H4 (cell line): ENCODE measurements at regions not wholly inside any gene's neighbourhood (a gene's known extent, or its start where the extent isn't known, plus 50 kb on each side); places are given as distances from the start of the nearest gene placed in this dataset.

Source experiments
- DNase-seq: peaks from one replicate; pipeline ENCODE4 v3.0.0-alpha.2; 2015; ENCODE audit warnings: low spot score

DNA sequence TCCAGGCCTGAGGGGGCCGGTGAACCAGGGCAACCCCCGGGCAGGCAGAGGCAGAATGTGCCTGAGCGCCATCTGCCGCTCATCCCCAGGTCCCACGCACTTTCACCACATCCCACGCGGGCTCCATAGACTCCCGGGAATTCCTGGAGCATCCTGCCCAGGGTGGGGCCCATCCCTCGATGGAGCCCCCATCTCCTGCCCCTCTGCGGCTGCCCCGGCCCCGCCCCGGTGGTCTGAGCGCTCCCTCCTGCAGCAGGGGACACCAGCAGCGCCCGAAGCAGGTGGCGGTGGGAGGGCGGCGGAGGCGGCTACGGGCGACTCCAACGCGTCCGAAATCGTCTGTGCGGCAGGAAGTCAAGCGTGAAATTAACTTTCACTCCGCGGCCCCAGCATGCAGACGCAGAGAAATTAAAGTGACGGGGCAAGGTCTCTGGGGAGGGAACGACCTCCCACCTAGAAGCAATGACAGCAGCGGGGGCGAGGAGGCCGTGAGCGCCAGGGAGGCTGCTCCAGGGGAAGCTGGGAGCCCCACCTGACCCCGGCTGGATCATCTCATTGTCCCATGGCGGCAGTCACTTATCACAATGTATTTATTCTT lies 122.2 kb downstream of the NCOR2 start:
- no peak for DNase-seq

DNA sequence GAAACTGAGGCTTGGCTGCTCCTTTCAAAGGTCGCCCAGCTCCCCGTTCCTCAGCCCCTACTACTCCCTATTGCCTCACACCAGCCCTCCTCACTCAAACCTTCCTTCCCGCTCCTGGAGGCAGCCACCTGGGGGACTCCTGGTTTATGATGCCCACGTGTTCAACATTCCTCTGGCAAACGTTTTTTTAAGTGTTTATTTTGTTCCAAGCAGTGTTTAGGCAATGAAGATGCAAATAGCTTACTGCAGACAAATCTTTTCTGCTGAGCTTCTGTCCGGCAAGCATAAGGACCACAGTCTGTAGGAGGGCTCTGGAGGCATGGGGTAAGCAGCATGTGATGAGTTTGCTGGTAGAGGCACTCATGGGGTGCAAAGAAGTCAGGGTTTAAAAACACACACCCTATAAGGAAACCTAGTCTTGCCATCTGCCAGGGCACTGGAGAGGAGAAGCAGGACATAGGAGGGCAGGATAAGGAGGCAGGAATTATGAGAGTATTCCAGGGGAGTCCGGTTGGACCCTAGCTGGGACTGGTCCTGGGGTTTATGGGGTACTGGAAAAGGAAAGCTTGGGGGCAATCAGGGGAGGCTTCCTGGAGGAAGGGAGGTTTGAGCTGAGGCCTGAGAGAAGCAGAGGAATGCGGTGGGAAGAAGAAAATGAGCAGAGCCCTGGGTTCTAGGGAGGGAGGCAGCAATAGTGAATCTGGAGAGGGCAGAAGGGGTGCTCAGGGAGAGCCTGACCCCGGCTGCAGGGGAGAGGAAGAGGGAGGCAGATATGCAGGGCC lies 123.3 kb downstream of the NCOR2 start:
- DNase-seq = peak; percentile 72

DNA sequence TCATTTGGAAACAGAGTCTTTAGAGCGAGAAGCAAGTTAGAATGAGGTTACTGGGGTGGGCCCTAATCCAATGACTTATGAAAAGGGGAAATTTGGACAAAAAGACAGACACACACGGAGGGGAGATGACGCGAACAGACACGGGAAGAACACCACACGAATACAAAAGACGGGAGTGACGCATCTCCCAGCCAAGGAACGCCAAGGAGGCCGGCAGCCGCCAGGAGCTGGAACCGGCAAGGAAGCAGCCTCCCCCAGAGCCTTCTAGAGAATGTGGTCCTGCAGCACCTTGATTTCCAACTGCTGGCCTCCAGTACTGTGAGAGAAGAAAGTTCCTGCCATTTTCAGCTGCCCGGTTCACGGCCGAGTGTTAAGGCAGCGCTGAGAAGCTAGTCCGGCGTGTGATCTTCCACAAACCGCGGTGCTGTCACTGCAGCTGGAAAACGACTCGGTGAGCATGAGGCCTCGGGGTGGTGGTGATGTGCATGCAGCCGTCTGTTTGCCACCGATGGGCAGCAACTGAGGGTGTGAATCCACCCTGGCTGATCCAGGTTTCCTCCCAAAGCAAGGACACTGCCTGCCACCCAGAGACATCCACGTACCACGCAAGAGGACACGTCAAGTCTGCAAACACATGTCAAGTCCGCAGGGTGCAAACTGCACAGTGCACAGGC lies 124.5 kb downstream of the NCOR2 start:
- no peak for DNase-seq

DNA sequence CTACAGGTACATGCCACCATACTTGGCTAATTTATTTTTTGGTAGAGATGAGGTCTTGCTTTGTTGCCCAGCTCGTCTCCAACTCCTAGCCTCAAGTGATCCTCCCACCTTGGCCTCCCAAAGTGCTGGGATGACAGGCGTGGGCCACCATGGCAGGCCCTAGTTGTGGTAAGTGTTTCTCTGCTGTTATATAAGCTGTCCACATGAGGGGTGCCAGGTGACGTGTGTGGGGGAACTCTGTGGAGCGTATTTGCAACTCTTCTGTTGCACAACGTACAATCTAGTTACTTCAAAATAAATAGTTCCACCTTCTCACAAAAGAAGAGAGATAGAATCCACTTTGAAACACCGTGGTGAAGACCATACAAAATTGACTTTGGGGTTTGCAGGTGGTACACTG lies 125.1 kb downstream of the NCOR2 start:
- no peak for DNase-seq

GRCh38 chr12:124441443-124442194 lies 125.8 kb downstream of the NCOR2 start:
- DNase-seq = peak; percentile 93

GRCh38 chr12:124440841-124441381 lies 126.5 kb downstream of the NCOR2 start:
- peak; percentile 23 for DNase-seq

- no peak for DNase-seq
Measured at GRCh38 chr12:124440031-124440626, 127.3 kb downstream of the NCOR2 start.

- no peak for DNase-seq
Measured at GRCh38 chr12:124438437-124439056, 128.9 kb downstream of the NCOR2 start.

DNA sequence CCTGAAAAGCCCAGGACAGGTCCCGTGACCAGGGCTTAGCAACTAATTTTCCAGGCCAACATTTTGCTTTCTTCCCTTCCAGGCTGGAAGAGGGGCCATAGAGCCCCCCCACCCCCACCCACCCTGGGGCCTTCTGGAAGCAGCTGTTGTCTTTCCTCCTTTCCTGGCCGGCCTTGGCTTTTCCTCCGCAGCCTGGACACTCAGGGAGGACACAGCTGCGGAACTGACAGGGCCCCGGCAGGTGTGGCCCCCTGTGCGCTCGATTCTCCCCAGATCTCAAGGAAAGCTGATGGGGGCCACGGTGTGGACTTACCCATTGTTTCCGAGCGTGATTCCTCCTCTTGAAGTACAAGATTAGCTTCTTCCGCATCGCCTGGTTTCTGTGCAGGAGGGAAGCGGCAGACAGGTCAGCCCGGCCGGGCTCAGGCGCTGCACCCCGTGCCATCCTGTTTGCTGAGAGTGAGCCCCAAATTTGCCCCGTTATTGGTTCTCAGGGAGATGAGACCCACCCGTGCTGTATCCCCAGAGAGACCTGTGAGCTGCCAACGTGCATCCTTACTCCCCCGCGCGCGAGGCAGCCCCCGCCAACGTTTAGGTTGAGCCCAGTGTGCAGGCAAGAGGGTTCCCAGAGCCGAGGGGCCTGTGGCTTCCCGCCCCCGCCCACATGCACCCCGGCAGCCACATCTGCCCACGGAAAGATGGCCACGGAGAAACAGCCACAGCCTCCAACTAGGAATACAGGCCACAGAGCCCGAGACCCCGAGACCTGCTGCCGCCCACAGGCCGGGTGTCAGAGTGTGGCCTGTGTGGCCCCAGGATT lies 129.6 kb downstream of the NCOR2 start:
- no peak for DNase-seq

- DNase-seq = no peak
Measured at GRCh38 chr12:124437121-124437520, 130.3 kb downstream of the NCOR2 start.

DNA sequence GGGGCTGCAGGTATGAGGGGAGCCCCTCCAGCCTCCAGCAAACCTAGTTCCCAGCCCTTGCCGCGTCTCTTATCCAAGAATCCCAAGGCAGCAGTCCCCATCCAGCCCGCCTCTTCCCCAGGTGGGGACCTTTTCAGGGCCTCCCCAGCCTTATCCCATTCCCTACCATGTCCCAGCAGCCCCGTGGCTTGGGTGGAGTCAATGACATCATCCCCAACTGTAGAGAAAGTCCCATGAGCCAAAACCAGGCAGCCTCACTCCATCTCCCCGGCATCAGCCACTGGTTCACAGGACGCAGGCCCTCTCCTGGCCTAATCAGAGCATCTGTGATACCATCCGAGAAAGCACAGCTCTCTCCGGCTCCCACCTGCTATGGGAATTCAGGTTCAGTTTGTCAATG lies 131.0 kb downstream of the NCOR2 start:
- no peak for DNase-seq

DNA sequence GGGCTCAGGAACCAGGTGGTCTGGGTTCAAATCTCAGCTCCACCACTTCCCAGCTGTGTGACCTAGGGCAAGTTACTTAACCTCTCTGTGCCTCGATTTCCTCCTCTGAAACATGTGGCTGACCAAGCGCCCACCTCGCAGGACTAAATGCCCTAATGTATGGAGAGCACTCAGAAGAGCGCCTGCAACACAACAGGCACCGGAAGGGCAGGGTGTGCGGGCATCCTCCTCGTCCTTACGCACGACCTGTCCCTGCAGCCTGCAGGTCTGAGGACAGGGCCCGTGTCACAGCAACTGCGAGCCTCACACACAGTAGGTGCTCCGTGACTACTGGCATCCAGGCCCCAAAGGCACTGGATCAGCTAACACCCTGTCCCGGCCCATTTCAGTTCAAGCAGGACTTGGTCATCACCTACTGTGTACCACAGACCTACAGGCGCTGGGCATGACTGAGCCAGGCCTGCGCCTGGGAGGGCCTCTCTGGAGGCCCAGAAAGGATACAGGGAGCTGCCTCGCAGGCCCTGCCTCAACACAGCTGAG lies 131.5 kb downstream of the NCOR2 start:
- DNase-seq = no peak

DNA sequence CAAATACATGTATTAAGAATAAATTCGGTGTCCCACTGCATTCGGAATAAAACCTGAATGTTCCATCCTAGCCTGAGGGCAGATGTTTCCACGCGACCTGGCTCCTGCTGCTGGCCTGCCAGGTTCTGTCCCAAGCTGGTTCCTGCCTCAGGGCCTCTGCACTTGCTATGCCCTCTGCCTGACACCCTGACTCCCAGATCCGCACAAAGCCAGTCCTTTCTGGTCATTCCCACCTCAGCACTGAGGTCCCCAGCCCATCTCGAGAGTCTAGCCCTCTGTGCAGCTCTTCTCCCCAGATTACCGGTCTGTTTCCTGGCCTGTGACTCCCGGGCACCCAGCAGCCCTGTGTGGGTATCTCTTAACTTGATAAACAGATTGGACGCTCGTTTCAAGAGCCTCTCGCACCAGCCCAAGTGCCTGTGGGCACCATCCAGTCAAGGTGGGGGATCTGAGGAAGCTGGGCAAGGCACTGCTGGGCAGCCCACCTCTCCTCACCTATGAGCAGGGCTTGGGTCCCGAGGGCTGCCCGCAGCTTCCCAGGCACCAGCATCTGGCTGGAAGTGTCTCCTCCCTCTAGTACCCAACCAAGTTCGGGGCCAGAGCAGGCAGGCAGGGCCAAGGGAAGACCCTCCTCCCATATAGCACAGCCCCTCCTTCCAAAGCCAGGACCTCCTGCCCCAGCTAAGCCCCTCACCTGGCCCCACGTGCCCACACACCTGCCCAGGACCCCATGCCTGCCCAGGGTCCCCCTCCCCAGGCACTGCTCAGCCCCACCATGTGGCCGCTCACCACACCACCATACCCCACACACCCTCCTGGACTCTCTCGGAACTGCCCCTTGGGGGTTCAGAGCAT lies 132.2 kb downstream of the NCOR2 start:
- DNase-seq = no peak

DNA sequence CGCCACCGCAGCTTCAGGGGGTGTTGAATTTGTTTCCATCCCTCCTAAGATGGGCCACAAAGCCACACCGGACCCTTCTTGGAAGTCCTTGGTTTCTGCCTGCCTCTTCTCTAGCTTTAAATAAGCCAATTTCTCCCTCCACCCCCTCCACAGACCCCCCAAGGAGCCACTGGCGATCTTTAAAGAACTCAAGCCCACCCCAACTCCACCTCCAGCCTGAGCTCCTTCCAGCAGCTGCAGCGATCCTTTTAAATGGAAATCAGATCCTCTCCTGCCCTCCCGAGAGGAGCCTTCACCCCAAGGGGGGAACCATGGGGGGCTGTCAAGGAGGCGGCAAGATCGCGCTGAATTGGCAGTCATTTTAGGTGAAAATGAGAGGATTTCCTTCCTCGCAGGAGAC lies 133.1 kb downstream of the NCOR2 start:
- no peak for DNase-seq

- no peak for DNase-seq
Measured at GRCh38 chr12:124433879-124434278, 133.5 kb downstream of the NCOR2 start.

DNA sequence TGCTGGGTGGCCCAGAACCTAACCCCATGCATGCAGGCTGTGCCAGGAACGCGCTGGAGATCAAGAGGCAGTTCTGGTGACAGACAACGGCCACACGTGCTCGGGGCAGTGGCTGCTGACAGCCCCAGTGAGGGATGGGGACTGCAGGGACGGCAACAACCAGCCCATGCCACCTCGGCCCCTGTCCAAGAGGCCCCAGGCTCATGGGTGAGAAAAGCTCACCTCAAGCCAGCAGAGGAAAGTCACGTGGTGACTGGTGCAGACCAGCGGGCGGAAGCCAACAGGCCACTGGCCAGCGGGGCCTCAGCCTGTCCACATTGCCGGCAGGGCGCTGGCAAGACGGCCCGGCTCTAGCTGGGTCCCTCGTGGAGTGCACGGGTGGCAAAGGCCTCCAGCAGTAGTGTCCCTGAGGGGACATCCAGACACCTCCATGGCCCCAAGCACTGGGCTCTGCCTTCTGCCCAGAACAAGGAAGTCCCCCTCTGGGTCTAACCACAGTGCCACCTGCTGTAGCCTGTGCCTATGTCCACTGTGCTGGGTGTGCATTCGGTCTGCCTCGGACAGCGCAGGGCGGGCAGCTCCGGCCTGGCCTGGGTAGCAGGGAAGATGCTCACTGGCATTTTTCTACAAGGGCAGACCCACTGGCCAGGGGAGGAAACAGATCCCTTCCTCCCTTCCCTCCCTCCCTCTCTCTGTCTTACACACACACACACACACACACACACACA lies 134.1 kb downstream of the NCOR2 start:
- no peak for DNase-seq

DNA sequence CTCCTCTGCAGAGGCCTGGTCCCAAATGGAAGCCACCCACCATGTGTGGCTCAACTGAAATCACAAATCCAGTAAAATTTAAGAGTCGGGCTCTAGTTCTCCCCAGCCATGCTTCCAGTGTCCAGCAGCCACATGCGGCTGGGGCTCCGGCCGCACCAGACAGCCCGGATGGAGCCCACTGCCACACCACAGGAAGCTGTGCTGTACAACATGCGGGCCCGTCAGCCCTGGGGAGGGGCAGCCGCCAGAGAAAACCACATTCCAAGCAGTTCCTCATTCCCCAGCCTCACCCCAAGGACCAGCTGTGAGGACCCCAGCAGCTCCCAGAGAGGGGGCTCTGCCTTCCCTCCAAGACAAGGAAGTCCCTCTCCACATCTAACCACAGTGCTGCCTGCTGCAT lies 135.0 kb downstream of the NCOR2 start:
- no peak for DNase-seq

DNA sequence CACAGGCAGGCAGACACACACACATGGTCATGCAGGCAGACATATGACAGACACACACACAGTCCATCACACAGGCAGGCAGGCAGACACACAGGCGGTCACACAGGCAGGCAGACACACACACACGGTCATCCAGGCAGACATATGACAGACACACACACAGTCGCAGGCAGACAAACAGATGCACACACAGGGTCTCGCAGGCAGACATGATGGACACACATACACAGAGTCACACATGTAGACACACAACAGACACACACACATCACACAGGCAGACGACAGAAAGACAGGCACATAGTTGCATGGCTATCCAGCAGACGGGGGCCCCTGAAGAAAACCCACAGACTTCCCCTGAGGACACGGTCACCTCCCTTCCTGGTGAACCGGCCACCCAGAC lies 135.4 kb downstream of the NCOR2 start:
- no peak for DNase-seq
